KMS-11 (cell line): ENCODE measurements at regions not wholly inside any gene's neighbourhood (a gene's known extent, or its start where the extent isn't known, plus 50 kb on each side); places are given as distances from the start of the nearest gene placed in this dataset.

ENCODE experiments used
- H2AFZ ChIP-seq: fragments of 200-600 bp; sonication (generic); 2 replicates; pipeline ENCODE4 v1.6.1; 2016; ENCODE audit warnings: antibody characterized with exemption, mixed run types, low read depth
- H3K27ac ChIP-seq: fragments of 200-600 bp; sonication (generic); 2 replicates; pipeline ENCODE4 v1.6.1; 2016; ENCODE audit warnings: mild to moderate bottlenecking, mixed run types
- H3K27me3 ChIP-seq: fragments of 200-600 bp; sonication (generic); 2 replicates; pipeline ENCODE4 v1.6.1; 2017; ENCODE audit warnings: mild to moderate bottlenecking, low read depth, mixed run types, moderate library complexity; ENCODE audit not compliant: insufficient read depth
- H3K36me3 ChIP-seq: fragments of 200-600 bp; sonication (generic); 2 replicates; pipeline ENCODE4 v1.6.1; 2017; ENCODE audit warnings: mild to moderate bottlenecking, mixed run types; ENCODE audit not compliant: insufficient read depth
- H3K4me1 ChIP-seq: fragments of 200-600 bp; sonication (generic); 2 replicates; pipeline ENCODE4 v1.6.1; 2016; ENCODE audit warnings: mild to moderate bottlenecking, low read depth, mixed run types; ENCODE audit not compliant: poor library complexity, severe bottlenecking
- H3K4me2 ChIP-seq: fragments of 200-600 bp; sonication (generic); 2 replicates; pipeline ENCODE4 v1.7.0; 2016; ENCODE audit warnings: mild to moderate bottlenecking, mixed run types
- H3K4me3 ChIP-seq: fragments of 200-600 bp; sonication (generic); IDR thresholded peaks from 2 replicates; pipeline ENCODE4 v1.6.1; 2017; ENCODE audit warnings: low read depth, low read length, mixed read lengths; ENCODE audit not compliant: insufficient read depth
- H3K79me2 ChIP-seq: fragments of 200-600 bp; sonication (generic); 2 replicates; pipeline ENCODE4 v1.6.1; 2016; ENCODE audit warnings: low read depth, mixed run types; ENCODE audit not compliant: insufficient read depth
- H3K9ac ChIP-seq: fragments of 200-600 bp; sonication (generic); 2 replicates; pipeline ENCODE4 v1.6.1; 2016; ENCODE audit warnings: mild to moderate bottlenecking, mixed run types
- H4K20me1 ChIP-seq: fragments of 200-600 bp; sonication (generic); 2 replicates; pipeline ENCODE4 v1.6.1; 2016; ENCODE audit warnings: mild to moderate bottlenecking, mixed run types; ENCODE audit not compliant: insufficient read depth
- CTCF ChIP-seq: fragments of 200-600 bp; sonication (generic); conservative IDR thresholded peaks from 2 replicates; pipeline ENCODE4 v1.6.1; 2017; ENCODE audit warnings: low read depth, mild to moderate bottlenecking, antibody characterized with exemption, low read length, moderate library complexity, mixed read lengths

GRCh38 chr11:134506046-134506445 is 94.0 kb upstream of the B3GAT1 start:
- Histone ChIP-seq H3K4me3 (no peak overlapping the region), H3K4me2 (no peak overlapping the region), H3K27me3 (no peaks in the 10 kb centered on the region), H3K4me1 (no peaks in the 10 kb centered on the region), H4K20me1 (no peaks in the 10 kb centered on the region), H2AFZ (no peak overlapping the region), H3K9ac (no peak overlapping the region), H3K36me3 (no peaks in the 10 kb centered on the region), H3K79me2 (no peaks in the 10 kb centered on the region), H3K27ac (no peak overlapping the region)
- no peak for TF ChIP-seq CTCF

GRCh38 chr11:134505125-134505524 is 93.1 kb upstream of the B3GAT1 start:
- H3K9ac ChIP-seq: no peak overlapping the region

GRCh38 chr11:134504146-134504905 is 92.3 kb upstream of the B3GAT1 start:
- H4K20me1 ChIP-seq: no peaks in the 10 kb centered on the region
- H3K4me1 ChIP-seq: no peaks in the 10 kb centered on the region
- no peak overlapping the region for H2AFZ ChIP-seq
- no peak overlapping the region for H3K4me2 ChIP-seq
- no peaks in the 10 kb centered on the region for H3K36me3 ChIP-seq
- H3K27ac ChIP-seq: no peak overlapping the region
- H3K79me2 ChIP-seq: no peaks in the 10 kb centered on the region
- no peak overlapping the region for H3K4me3 ChIP-seq
- no peak for TF ChIP-seq CTCF
- H3K9ac ChIP-seq: no peak overlapping the region
- H3K27me3 ChIP-seq: no peaks in the 10 kb centered on the region

More at GRCh38 chr11:134505125-134505524, 93.1 kb upstream of the B3GAT1 start:
- Histone ChIP-seq H3K4me2 (no peak overlapping the region), H2AFZ (no peak overlapping the region), H3K4me1 (no peaks in the 10 kb centered on the region), H3K4me3 (no peak overlapping the region), H4K20me1 (no peaks in the 10 kb centered on the region), H3K36me3 (no peaks in the 10 kb centered on the region), H3K27ac (no peak overlapping the region), H3K79me2 (no peaks in the 10 kb centered on the region), H3K27me3 (no peaks in the 10 kb centered on the region)
- TF ChIP-seq CTCF: no peak

GRCh38 chr11:134503596-134503995 is 91.6 kb upstream of the B3GAT1 start:
- H4K20me1 ChIP-seq: no peaks in the 10 kb centered on the region
- H3K36me3 ChIP-seq: no peaks in the 10 kb centered on the region
- H3K79me2 ChIP-seq: no peaks in the 10 kb centered on the region
- no peak overlapping the region for H2AFZ ChIP-seq
- H3K4me1 ChIP-seq: no peaks in the 10 kb centered on the region
- H3K9ac ChIP-seq: no peak overlapping the region
- H3K27ac ChIP-seq: no peak overlapping the region
- no peak for TF ChIP-seq CTCF
- H3K4me3 ChIP-seq: no peak overlapping the region
- no peaks in the 10 kb centered on the region for H3K27me3 ChIP-seq
- no peak overlapping the region for H3K4me2 ChIP-seq
